NCI-H146 (cell line): ENCODE measurements at regions not wholly inside any gene's neighbourhood (a gene's known extent, or its start where the extent isn't known, plus 50 kb on each side); places are given as distances from the start of the nearest gene placed in this dataset.
A peak's percentile ranks its signal among the peaks of the same experiment; 100 is the strongest.

Experiments
- DNase-seq: peaks from one replicate; lab custom pipeline; 2025; lab: John Stamatoyannopoulos, UW

DNA sequence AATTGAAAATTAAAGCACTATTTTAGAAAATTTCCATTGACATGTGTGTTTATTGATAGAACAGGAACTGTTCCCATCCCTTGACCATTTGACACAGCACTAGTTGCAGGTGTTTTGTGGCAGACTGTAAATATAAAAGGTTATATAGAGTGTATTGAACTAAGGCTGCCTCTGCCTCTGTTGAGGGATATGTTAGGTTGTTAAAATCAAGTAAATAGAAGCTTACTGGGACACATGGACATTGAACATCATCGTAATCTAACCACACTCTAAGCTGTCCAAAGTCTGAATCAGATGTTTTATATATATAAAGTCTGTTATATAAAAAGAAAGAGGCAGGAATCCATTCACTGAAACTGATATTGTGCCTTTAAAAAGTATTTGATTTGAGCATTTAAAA is 308.1 kb upstream of the PKN2 start:
- DNase-seq, result no peak

DNA sequence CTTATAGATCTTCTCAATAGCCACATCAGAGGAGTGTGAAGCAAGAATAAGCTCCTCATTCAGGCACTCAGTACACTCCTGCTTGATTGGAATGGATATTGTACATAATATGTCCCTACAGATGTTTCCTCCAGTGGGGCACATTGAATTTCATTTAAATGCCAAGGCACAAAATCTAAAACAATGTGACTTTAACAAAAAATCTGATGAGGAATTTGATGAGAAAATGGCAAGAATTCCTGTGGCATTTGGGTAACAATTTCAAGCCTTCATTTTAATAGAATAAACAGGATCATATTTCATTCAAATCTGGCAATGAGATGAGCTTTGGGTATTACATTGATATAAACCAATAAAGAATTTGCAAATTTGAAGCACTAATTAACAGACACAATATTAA is 307.7 kb upstream of the PKN2 start:
- DNase-seq, result no peak

GRCh38 chr1:88378560-88378959 is 305.5 kb upstream of the PKN2 start:
- DNase-seq, result no peak

DNA sequence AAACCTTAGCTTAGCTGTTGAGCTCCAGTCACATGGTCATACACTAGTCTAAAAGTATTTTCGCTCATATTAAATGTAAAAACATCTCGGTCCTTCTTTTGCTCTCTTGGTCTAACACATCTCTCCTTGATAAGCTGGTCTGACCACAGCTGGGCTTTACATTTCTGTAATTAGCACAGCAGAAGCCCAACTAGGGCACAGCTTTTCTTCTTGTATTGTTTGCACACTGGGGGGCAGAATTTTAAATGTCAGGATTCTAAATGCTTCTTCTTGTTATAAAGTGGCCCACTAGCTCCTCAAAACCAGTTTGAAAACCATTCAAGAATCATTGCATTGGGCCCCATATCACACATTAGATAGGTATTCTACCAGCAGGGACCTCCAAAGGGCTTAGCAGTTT is 289.1 kb upstream of the PKN2 start:
- no peak for DNase-seq

- DNase-seq, result no peak
Measured at GRCh38 chr1:88398338-88398737, 285.7 kb upstream of the PKN2 start.

- no peak for DNase-seq
Measured at GRCh38 chr1:88399690-88400089, 284.4 kb upstream of the PKN2 start.

DNA sequence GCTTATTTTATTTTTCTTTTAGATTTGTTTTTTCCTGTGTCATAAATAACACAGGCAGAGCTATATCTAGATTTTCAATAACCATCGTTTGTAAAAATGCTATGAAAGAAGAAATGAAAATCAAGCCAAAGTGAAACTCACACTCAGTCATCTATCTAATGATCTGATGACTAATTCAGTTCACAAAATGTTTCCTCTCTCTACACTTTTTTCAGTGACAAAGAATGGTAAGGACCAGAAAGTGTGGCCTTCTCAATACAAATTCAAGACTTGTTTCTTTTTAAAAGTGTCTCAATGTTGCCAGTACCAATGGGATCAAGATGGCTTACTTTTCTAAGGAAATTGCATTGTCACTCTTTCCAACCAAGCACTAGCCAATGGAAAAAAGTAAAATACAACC is 282.8 kb upstream of the PKN2 start:
- no peak for DNase-seq

GRCh38 chr1:88404582-88404981 is 279.5 kb upstream of the PKN2 start:
- no peak for DNase-seq

- no peak for DNase-seq
Measured at GRCh38 chr1:88407248-88407647, 276.8 kb upstream of the PKN2 start.

DNA sequence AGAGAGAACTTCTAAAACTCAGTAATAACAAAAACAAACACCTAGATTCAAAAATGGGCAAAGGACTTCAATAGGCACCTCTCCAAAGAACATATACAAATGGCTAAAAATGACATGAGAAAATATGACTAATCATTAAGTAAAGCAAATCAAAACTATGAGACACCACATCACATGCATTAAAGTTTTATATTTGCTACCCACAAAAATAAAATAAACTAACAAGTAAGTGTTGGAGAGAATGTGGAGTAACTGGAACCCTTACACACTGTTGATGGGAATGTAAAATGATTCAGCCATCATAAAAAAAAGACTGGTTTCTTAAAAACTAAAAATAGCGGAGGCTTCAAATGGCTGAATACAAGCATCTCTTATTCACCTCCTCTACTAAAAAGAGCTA is 262.1 kb upstream of the PKN2 start:
- no peak for DNase-seq

- DNase-seq, result no peak
Measured at GRCh38 chr1:88433556-88433955, 250.5 kb upstream of the PKN2 start.

GRCh38 chr1:88434836-88435235 is 249.2 kb upstream of the PKN2 start:
- DNase-seq, result no peak

- no peak for DNase-seq
Measured at GRCh38 chr1:88441022-88441421, 243.1 kb upstream of the PKN2 start.

GRCh38 chr1:88451856-88452255 is 232.2 kb upstream of the PKN2 start:
- DNase-seq, result no peak

- no peak for DNase-seq
Measured at GRCh38 chr1:88453295-88453694, 230.8 kb upstream of the PKN2 start.

GRCh38 chr1:88454781-88455180 is 229.3 kb upstream of the PKN2 start:
- no peak for DNase-seq

DNA sequence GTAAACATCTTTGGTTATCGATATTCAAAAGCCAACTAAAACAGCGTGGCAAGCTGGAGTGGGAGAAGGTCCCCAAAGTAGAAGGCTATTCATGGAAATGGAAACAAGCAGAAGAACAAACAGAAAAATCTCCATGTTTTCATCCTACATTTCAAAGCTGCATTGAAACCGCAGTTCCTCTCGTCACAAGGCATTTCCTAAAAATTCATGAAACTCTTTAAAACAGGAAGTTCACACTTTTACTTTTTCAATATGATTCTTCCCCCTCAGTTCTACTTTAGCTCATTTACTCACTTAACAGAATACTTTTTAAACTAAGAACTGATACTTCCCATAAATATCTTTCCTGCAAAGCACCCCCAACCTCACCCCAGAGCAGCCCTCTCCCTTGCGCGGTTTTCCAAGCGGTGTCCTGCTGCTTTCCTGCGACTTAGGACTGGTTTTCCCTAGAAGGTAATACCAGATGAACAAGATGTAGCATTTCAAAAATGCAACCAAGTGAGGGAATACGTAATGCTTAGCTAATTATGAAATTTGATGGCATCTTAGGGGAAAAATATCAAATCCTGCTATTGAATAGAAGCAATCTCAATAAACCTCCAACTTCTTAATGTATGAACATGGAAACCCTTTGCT is 228.3 kb upstream of the PKN2 start:
- no peak for DNase-seq

DNA sequence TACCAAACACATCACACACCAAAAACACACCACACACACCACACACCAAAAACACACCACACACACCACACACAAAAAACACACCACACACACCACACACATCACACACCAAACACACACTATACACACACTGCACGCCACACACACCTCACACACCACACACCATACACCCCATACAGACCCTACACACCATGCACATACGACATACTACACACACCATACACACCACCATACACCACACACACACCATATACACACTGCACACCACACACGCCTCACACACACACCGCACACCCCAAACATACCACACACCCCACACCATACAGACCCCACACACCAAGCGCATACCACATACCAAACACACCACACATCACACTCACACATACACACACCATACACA is 226.9 kb upstream of the PKN2 start:
- no peak for DNase-seq

DNA sequence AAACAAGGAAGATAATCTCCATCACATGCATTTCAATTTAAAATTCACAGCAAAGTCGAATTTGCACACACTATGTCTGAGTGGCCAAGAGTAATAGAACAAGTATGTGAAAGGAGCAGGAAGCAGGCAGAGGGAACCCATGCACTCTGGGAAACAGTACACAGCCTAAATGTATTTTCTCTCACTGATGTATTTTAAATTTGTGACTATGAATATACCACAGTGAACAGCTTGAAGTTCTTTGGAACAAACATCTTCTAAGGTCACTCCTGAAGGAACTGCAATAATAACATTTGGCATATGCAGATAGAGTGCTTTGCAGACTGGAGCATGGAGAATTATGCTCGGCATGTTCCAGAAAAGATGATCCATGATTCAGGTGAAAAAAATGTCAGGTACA is 223.1 kb upstream of the PKN2 start:
- no peak for DNase-seq

DNA sequence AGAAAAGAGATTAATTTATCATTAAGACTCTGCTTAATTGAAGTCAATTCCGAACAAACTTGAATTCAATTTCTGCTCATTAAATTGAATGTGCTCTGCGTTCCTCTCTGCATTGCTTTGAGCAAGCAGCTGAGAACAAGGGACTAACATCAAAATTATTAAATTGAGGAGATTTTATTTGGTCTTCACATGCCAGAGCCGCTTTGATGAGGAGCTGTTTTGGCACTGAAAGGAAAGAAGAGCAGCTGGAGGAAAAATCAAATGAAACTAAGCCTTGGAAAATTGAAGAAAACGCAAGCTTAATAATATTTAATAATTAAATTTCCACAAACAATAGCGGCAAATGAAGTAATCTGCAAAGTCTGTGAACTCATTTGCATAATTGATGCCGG is 222.0 kb upstream of the PKN2 start:
- no peak for DNase-seq

GRCh38 chr1:88462488-88463261 is 221.4 kb upstream of the PKN2 start:
- DNase-seq, result peak; percentile 22

DNA sequence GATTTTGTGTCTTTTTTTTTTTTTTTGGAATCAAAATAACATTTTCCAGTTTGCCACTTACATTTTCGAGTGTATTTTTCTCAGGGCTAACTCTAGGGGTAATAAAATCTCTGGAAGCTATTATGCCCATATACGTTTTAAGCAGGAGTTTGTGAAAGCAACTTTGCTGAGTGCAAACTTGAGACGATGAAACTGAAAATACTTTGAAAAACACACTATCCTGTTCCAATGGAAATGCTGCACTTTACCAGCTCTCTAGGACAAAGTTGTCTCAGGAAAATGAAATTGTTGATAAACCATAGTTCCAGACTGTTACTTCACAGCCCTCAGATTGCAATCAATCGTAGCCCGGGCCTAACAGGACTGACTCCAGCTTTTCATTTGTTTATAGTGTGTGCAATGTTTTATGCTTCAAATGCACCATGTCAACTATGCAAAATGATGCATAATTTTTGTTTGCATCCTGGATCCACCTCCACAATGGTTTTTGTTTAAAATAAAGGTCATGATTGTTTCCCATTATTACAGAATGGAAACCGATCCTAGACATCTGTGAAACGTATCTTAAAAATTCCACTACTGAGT is 220.6 kb upstream of the PKN2 start:
- DNase-seq, result no peak

- DNase-seq, result no peak
Measured at GRCh38 chr1:88466011-88466410, 218.1 kb upstream of the PKN2 start.
